Chondrocyte (in vitro differentiated cells): ENCODE measurements at regions not wholly inside any gene's neighbourhood (a gene's known extent, or its start where the extent isn't known, plus 50 kb on each side); places are given as distances from the start of the nearest gene placed in this dataset.

Experiments
- DNase-seq: peaks from one replicate; pipeline ENCODE4 v3.0.0; 2021; ENCODE audit warnings: mixed read lengths, low spot score
- H3K27ac Mint-ChIP-seq: one replicate; pipeline ENCODE4 v1.8.0; 2021; ENCODE audit warnings: mild to moderate bottlenecking, moderate library complexity, mixed read lengths; ENCODE audit not compliant: unreplicated experiment
- H3K27me3 Mint-ChIP-seq: 2 replicates; pipeline ENCODE4 v1.8.0; 2021; ENCODE audit warnings: low read depth, mixed read lengths
- H3K36me3 Mint-ChIP-seq: 2 replicates; pipeline ENCODE4 v1.8.0; 2021; ENCODE audit warnings: low read depth, mixed read lengths
- H3K4me1 Mint-ChIP-seq: 2 replicates; pipeline ENCODE4 v1.8.0; 2021; ENCODE audit warnings: low read depth, mild to moderate bottlenecking, mixed read lengths
- H3K4me3 Mint-ChIP-seq: one replicate; pipeline ENCODE4 v1.8.0; 2021; ENCODE audit warnings: mild to moderate bottlenecking, moderate library complexity, mixed read lengths; ENCODE audit not compliant: unreplicated experiment
- H3K9me3 Mint-ChIP-seq: 2 replicates; pipeline ENCODE4 v1.8.0; 2021; ENCODE audit warnings: low read depth, mixed read lengths
- CTCF ChIP-seq: fragments of 200-600 bp; sonication (generic); IDR thresholded peaks from 2 replicates; pipeline ENCODE4 v1.5.0; 2021; ENCODE audit warnings: antibody characterized with exemption, mild to moderate bottlenecking, moderate library complexity

DNA sequence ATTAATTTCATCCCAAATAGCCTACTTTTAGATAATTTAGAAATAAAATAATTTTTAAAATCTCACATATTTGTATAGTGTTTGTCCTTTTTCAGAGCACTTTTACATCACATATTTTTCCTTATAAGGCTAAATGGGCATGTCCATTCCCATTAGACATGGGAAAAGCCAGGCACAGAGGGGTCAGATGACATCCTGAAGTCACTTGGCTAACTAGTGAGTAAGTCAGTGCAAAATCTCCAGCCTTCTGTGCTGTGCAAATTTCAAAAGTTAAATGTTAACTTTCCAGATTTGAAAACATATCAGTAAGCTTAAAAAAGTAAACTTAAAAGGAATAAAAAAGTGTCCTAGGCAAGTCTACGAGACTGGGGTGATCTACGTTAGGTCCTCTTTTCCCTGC is 117.4 kb downstream of the EMP1 start:
- no peaks in the 10 kb centered on the region for H3K36me3 Mint-ChIP-seq
- DNase-seq = no peak
- no peak for TF ChIP-seq CTCF
- H3K4me1 Mint-ChIP-seq = peaks cover 9% of the 10 kb centered on the region
- H3K27ac Mint-ChIP-seq = no peak overlapping the region
- H3K4me3 Mint-ChIP-seq = no peak overlapping the region
- H3K27me3 Mint-ChIP-seq = peaks cover 3% of the 10 kb centered on the region
- H3K9me3 Mint-ChIP-seq = no peaks in the 10 kb centered on the region

GRCh38 chr12:13311551-13311950 is 115.0 kb downstream of the EMP1 start:
- Mint-ChIP-seq H3K4me3 (no peak overlapping the region), H3K9me3 (no peaks in the 10 kb centered on the region), H3K4me1 (peaks cover 9% of the 10 kb centered on the region), H3K27me3 (peaks cover 9% of the 10 kb centered on the region), H3K36me3 (no peaks in the 10 kb centered on the region), H3K27ac (no peak overlapping the region)
- no peak for DNase-seq
- no peak for TF ChIP-seq CTCF

- no peak for DNase-seq
- H3K4me3 Mint-ChIP-seq = no peak overlapping the region
- H3K36me3 Mint-ChIP-seq = no peaks in the 10 kb centered on the region
- no peaks in the 10 kb centered on the region for H3K9me3 Mint-ChIP-seq
- no peak overlapping the region for H3K27ac Mint-ChIP-seq
- no peak for TF ChIP-seq CTCF
- H3K4me1 Mint-ChIP-seq = peaks cover 3% of the 10 kb centered on the region
- peaks cover 30% of the 10 kb centered on the region for H3K27me3 Mint-ChIP-seq
These were observed 110.8 kb downstream of the EMP1 start for GRCh38 chr12:13307143-13307816.

DNA sequence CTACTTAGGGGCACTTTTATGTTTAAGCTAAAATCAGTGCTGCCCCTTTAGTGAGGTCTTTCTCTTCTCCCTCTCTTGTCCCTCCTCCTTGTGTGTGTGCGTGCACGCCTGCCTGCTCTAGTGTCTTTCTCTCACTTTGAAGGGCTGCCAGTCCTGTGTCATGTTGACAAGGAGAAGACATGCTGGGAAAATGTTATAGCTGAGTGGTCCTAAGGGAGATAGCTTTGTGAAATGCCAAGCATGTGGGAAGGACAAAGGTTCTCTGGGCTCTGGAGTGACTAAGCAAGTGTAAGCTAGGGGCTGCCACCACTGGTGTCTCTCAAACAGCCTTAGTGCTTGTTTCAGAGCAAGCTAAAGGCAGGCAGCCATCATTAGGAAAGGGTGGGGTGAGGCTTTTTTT is 108.4 kb downstream of the EMP1 start:
- Mint-ChIP-seq H3K9me3 (peaks cover 8% of the 10 kb centered on the region), H3K4me1 (peaks cover 3% of the 10 kb centered on the region), H3K27me3 (peaks cover 35% of the 10 kb centered on the region), H3K36me3 (no peaks in the 10 kb centered on the region), H3K4me3 (no peak overlapping the region), H3K27ac (no peak overlapping the region)
- no peak for TF ChIP-seq CTCF
- DNase-seq = no peak

GRCh38 chr12:13299457-13299856 is 102.9 kb downstream of the EMP1 start:
- no peak for TF ChIP-seq CTCF
- no peak for DNase-seq
- Mint-ChIP-seq H3K36me3 (no peaks in the 10 kb centered on the region), H3K4me1 (no peaks in the 10 kb centered on the region), H3K4me3 (no peak overlapping the region), H3K27ac (no peak overlapping the region), H3K27me3 (peaks cover 40% of the 10 kb centered on the region), H3K9me3 (peaks cover 8% of the 10 kb centered on the region)
